ENCODE measurements at regions not wholly inside any gene's neighbourhood (a gene's known extent, or its start where the extent isn't known, plus 50 kb on each side); places are given as distances from the start of the nearest gene placed in this dataset.

DNA sequence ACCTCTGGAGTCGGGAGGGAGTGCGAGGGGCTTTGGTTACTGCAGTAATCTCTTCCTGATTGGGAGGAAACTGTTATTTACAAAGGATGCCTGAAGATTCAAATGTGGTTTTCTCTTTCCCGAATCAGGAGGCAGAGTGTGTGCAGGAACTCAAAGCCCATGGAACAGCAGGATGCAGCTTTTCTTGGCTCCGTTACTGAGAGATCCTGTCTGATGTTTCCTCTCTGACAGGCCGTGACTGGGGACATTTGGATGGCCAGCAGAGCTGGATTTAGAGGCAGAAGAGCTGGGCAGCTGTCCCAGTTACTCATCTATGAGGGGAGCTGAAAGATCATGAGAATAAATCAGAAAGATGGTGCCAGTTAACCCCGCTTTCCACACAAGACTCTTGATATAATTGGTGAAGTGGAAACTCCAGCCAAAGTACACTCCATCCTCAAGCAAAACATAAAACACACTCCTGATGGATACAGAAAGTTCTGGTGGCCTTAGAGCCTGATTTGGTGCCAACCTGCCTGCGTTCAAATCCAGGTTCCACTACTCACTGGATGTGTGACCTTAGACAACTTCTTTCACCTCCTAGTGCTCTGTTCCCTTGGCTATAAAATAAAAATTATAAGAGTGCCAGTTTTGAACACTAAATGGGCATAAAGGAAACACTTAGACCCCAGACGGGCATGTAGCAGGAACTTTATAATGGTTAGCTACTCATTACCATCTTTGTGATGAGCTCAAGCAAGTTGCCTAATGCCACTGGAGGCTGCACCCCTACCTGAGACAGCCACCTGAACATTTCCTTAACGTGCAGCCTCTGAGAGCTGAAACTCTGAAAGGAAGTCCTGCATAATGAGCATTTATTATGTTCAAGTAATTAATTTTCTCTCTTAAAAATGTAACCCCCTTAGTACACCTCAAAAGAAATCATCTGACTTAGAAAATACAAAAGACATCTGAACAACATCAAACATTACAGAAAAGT lies 349.0 kb upstream of the GATB start:
- Histone ChIP-seq H3K9me3 (ENCODE audit: low read depth) (no peaks in the 10 kb centered on the region), H2AFZ (no peak overlapping the region), H3K27ac (no peak overlapping the region), H3K4me2 (no peak overlapping the region), H3K4me1 (ENCODE audit: insufficient read depth) (peaks cover 7% of the 10 kb centered on the region), H3K9me2 (replicated peaks; ENCODE audit: insufficient read depth) (no peaks in the 10 kb centered on the region), H3K27me3 (no peaks in the 10 kb centered on the region), H3K4me3 (no peak overlapping the region), H3K79me2 (no peaks in the 10 kb centered on the region), H4K20me1 (ENCODE audit: insufficient read depth, poor library complexity, severe bottlenecking) (no peaks in the 10 kb centered on the region), H3K36me3 (replicated peaks; ENCODE audit: insufficient read depth, low read depth) (no peaks in the 10 kb centered on the region)
- 65% methylated on average over 9 of the region's 9 CpGs for WGBS (ENCODE audit: low lambda C conversion rate, missing lambda C conversion rate)
- TF ChIP-seq, protein P1, sequence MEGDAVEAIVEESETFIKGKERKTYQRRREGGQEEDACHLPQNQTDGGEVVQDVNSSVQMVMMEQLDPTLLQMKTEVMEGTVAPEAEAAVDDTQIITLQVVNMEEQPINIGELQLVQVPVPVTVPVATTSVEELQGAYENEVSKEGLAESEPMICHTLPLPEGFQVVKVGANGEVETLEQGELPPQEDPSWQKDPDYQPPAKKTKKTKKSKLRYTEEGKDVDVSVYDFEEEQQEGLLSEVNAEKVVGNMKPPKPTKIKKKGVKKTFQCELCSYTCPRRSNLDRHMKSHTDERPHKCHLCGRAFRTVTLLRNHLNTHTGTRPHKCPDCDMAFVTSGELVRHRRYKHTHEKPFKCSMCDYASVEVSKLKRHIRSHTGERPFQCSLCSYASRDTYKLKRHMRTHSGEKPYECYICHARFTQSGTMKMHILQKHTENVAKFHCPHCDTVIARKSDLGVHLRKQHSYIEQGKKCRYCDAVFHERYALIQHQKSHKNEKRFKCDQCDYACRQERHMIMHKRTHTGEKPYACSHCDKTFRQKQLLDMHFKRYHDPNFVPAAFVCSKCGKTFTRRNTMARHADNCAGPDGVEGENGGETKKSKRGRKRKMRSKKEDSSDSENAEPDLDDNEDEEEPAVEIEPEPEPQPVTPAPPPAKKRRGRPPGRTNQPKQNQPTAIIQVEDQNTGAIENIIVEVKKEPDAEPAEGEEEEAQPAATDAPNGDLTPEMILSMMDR (IDR thresholded peaks at IDR 0.05; ENCODE audit: poor library complexity) = no peak
- TF ChIP-seq EZH2phosphoT487 (IDR thresholded peaks at IDR 0.05; ENCODE audit: low read depth, severe bottlenecking, unreplicated experiment) (no peak), EZH2 (IDR thresholded peaks at IDR 0.05; ENCODE audit: borderline replicate concordance) (no peak)
- DNase-seq (ENCODE audit: low spot score) = no peak

DNA sequence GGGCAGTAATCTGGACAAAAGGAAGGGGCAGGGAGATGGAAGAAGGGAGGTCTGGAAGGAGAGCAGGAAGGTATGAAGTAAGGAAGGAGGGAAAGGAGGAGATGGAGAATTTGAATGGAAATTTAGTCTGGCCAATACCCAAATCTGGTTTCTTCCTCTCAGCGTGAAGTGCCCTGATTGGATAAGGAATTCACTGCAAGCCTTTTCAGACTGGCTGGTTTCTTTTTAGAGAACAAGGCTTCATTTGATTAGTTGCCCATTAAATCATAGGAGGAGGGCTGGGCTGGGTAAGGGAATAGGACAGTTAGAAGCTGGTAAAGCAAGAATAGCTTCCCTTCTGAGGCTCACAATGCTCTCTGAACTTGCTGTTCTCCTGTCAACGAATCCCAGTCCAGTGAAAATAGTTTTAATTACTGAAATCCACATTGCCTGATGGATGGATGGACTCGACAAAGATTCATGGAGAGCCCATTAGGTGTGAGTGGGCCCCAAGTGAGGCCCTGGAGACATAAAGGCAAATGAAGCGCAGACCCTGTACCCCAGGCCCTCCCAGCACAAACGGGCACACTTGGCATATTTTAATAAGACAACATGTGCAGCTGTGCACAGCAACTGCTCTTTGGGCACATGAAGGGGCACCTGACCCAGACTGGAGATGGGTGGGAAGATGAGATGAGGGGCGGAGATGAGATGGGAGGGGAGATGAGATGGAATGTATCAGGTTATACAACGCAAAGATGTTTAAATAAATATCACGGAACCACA lies 347.1 kb upstream of the GATB start:
- Histone ChIP-seq H3K4me2 (no peak overlapping the region), H4K20me1 (ENCODE audit: insufficient read depth, poor library complexity, severe bottlenecking) (no peaks in the 10 kb centered on the region), H3K27ac (no peak overlapping the region), H3K9me3 (ENCODE audit: low read depth) (no peaks in the 10 kb centered on the region), H3K79me2 (no peaks in the 10 kb centered on the region), H2AFZ (no peak overlapping the region), H3K36me3 (replicated peaks; ENCODE audit: insufficient read depth, low read depth) (no peaks in the 10 kb centered on the region), H3K27me3 (no peaks in the 10 kb centered on the region), H3K9me2 (replicated peaks; ENCODE audit: insufficient read depth) (no peaks in the 10 kb centered on the region), H3K4me1 (ENCODE audit: insufficient read depth) (peaks cover 15% of the 10 kb centered on the region), H3K4me3 (no peak overlapping the region)
- TF ChIP-seq EZH2phosphoT487 (IDR thresholded peaks at IDR 0.05; ENCODE audit: low read depth, severe bottlenecking, unreplicated experiment) (no peak), EZH2 (IDR thresholded peaks at IDR 0.05; ENCODE audit: borderline replicate concordance) (no peak)
- TF ChIP-seq, protein P1 (IDR thresholded peaks at IDR 0.05; ENCODE audit: poor library complexity) = no peak
- no peak for DNase-seq (ENCODE audit: low spot score)
- WGBS (ENCODE audit: low lambda C conversion rate, missing lambda C conversion rate) = 86% methylated on average over 8 of the region's 8 CpGs

DNA sequence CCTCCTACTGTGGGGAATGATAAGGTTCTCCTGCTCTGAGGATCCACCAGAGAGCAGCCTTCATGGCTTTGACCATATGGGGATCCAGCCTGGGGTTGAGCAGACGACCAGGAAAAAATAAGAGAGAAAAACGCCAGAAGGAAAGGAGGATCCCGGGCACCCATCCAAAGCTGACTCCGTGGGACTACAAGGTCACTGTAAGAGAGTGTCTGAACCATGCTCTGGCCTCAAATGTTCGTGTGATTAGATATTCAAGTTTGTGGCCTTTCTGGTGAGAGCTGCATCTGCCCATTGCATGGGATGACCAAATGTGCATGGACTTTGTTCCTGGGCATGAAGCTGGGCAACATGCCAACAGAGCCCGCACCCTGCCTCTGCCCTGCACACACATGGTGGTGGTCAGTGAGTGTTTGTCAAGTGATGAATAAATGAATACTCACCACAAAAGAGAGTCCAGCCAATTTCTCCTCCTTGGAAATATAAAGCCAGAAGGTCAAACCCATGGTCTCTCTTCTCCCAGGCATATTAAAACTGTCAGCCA lies 346.0 kb upstream of the GATB start:
- H3K36me3 ChIP-seq (replicated peaks; ENCODE audit: insufficient read depth, low read depth) = no peaks in the 10 kb centered on the region
- no peaks in the 10 kb centered on the region for H4K20me1 ChIP-seq (ENCODE audit: insufficient read depth, poor library complexity, severe bottlenecking)
- H3K27me3 ChIP-seq = no peaks in the 10 kb centered on the region
- H3K9me3 ChIP-seq (ENCODE audit: low read depth) = no peaks in the 10 kb centered on the region
- no peaks in the 10 kb centered on the region for H3K79me2 ChIP-seq
- peak overlapping the region; percentile 56 for H3K27ac ChIP-seq
- no peaks in the 10 kb centered on the region for H3K9me2 ChIP-seq (replicated peaks; ENCODE audit: insufficient read depth)
- H2AFZ ChIP-seq = no peak overlapping the region
- no peak overlapping the region for H3K4me2 ChIP-seq
- no peak overlapping the region for H3K4me3 ChIP-seq
- TF ChIP-seq, protein P1 (IDR thresholded peaks at IDR 0.05; ENCODE audit: poor library complexity) = no peak
- TF ChIP-seq EZH2 (IDR thresholded peaks at IDR 0.05; ENCODE audit: borderline replicate concordance) (no peak), EZH2phosphoT487 (IDR thresholded peaks at IDR 0.05; ENCODE audit: low read depth, severe bottlenecking, unreplicated experiment) (no peak)
- no peak for DNase-seq (ENCODE audit: low spot score)
- H3K4me1 ChIP-seq (ENCODE audit: insufficient read depth) = peaks cover 22% of the 10 kb centered on the region
- WGBS (ENCODE audit: low lambda C conversion rate, missing lambda C conversion rate) = 93% methylated on average over 6 of the region's 6 CpGs

All from hepatocyte (in vitro differentiated cells).